GM12878 (cell line): ENCODE measurements at regions not wholly inside any gene's neighbourhood (a gene's known extent, or its start where the extent isn't known, plus 50 kb on each side); places are given as distances from the start of the nearest gene placed in this dataset.

ENCODE experiments used
- BACH1 ChIP-seq: fragments of 450-650 bp; IDR thresholded peaks from 2 replicates; pipeline ENCODE4 v1.6.1; 2017; ENCODE audit warnings: mild to moderate bottlenecking, borderline replicate concordance
- BCL3 ChIP-seq: IDR thresholded peaks from 2 replicates; pipeline ENCODE4 v1.6.1; 2011; ENCODE audit warnings: borderline replicate concordance, low read depth, mild to moderate bottlenecking, moderate library complexity, low read length; ENCODE audit not compliant: insufficient read depth, poor library complexity, severe bottlenecking
- DPF2 ChIP-seq: fragments of 450-650 bp; IDR thresholded peaks from 2 replicates; pipeline ENCODE4 v1.6.1; 2017; ENCODE audit warnings: mild to moderate bottlenecking
- EP300 ChIP-seq, 2 experiments: fragments of 150-350 bp in 1 of 2; IDR thresholded peaks; 2 replicates each; pipeline ENCODE4 v1.6.1; 2011 to 2012; ENCODE audit warnings: low read depth in 2 of 2, low read length in 2 of 2, borderline replicate concordance in 1 of 2, improper control_type of control experiment in 1 of 2, inconsistent platforms in 1 of 2; ENCODE audit not compliant: control insufficient read depth in 1 of 2
- ETV6 ChIP-seq, 2 experiments: fragments of 450-650 bp in 1 of 2; IDR thresholded peaks in 1 of 2; conservative IDR thresholded peaks in 1 of 2; 2 replicates each; pipeline ENCODE4 v1.6.1; 2014; ENCODE audit warnings: antibody characterized with exemption in 1 of 2, borderline replicate concordance in 1 of 2, low read depth in 1 of 2, mild to moderate bottlenecking in 1 of 2, moderate library complexity in 1 of 2
- IKZF2 ChIP-seq, 2 experiments: fragments of 450-650 bp; IDR thresholded peaks; 2 replicates each; pipeline ENCODE4 v1.6.1; 2017; ENCODE audit warnings: mild to moderate bottlenecking in 2 of 2, moderate library complexity in 2 of 2
- IRF3 ChIP-seq: fragments of 450-650 bp; IDR thresholded peaks from 2 replicates; pipeline ENCODE4 v1.6.1; 2014; ENCODE audit warnings: mild to moderate bottlenecking
- PAX5 ChIP-seq: IDR thresholded peaks from 2 replicates; pipeline ENCODE4 v1.6.1; 2011; ENCODE audit warnings: low read depth, low read length, borderline replicate concordance
- POLR2A ChIP-seq: IDR thresholded peaks from 2 replicates; pipeline ENCODE4 v1.6.1; 2011; ENCODE audit warnings: low read depth, mild to moderate bottlenecking, low read length
- PRDM15 ChIP-seq: fragments of 450-650 bp; formaldehyde crosslinking; IDR thresholded peaks from 2 replicates; pipeline ENCODE4 v1.4.0; 2020; ENCODE audit warnings: mild to moderate bottlenecking, moderate library complexity
- RBBP5 ChIP-seq: fragments of 200-600 bp; sonication (generic); conservative IDR thresholded peaks from 2 replicates; pipeline ENCODE4 v1.6.1; 2016
- RFX5 ChIP-seq: IDR thresholded peaks from 2 replicates; pipeline ENCODE4 v1.6.1; 2011; ENCODE audit warnings: low read depth, low read length, improper control_type of control experiment
- SPI1 ChIP-seq: IDR thresholded peaks from 2 replicates; pipeline ENCODE4 v1.6.1; 2011; ENCODE audit warnings: low read depth, mild to moderate bottlenecking, low read length, moderate library complexity, borderline replicate concordance; ENCODE audit not compliant: insufficient read depth
- SRF ChIP-seq, 2 experiments: IDR thresholded peaks; 2 replicates each; pipeline ENCODE4 v1.6.1; 2011; ENCODE audit warnings: low read depth in 2 of 2, low read length in 2 of 2, mild to moderate bottlenecking in 1 of 2, moderate library complexity in 1 of 2
- USF1 ChIP-seq: IDR thresholded peaks from 2 replicates; pipeline ENCODE4 v1.6.1; 2011; ENCODE audit warnings: borderline replicate concordance, low read depth, mild to moderate bottlenecking, moderate library complexity, mixed read lengths, low read length; ENCODE audit not compliant: insufficient read depth; ENCODE audit errors: extremely low read length
- USF2 ChIP-seq: IDR thresholded peaks from 2 replicates; pipeline ENCODE4 v1.6.1; 2011; ENCODE audit warnings: low read depth, low read length, improper control_type of control experiment, borderline replicate concordance
- YY1 ChIP-seq: IDR thresholded peaks from 2 replicates; pipeline ENCODE4 v1.6.1; 2011; ENCODE audit warnings: low read depth, mild to moderate bottlenecking, low read length
- ZBED1 ChIP-seq: IDR thresholded peaks from 2 replicates; pipeline ENCODE4 v1.6.1; 2016; ENCODE audit warnings: borderline replicate concordance
- ZNF207 ChIP-seq: fragments of 450-650 bp; IDR thresholded peaks from 2 replicates; pipeline ENCODE4 v1.6.1; 2014; ENCODE audit warnings: antibody characterized with exemption, mild to moderate bottlenecking, borderline replicate concordance
- ZNF217 ChIP-seq: fragments of 450-650 bp; IDR thresholded peaks from 2 replicates; pipeline ENCODE4 v1.6.1; 2017; ENCODE audit warnings: antibody characterized with exemption, mild to moderate bottlenecking
- ZNF274 ChIP-seq: IDR thresholded peaks from one replicate; pipeline ENCODE4 v1.8.0; 2011; ENCODE audit not compliant: insufficient read length, insufficient read depth
- ZZZ3 ChIP-seq: IDR thresholded peaks from 2 replicates; pipeline ENCODE4 v1.6.1; 2011; ENCODE audit warnings: low read depth; ENCODE audit not compliant: control insufficient read depth, insufficient read length

GRCh38 chr6:6918216-6918983, 189.4 kb upstream of the RREB1 start (continued):
- TF ChIP-seq EP300 (IDR thresholded peaks at IDR 0.05; ENCODE audit: borderline replicate concordance in 1 of 2, control insufficient read depth in 1 of 2, low read depth in 2 of 2, low read length in 2 of 2): peak; percentile 99
- no peak for TF ChIP-seq ZZZ3
- TF ChIP-seq RFX5: 0 out of 2 replicates have a peak, but pooled peaks have one; percentile 14
- peak; percentile 99 for TF ChIP-seq PAX5
- TF ChIP-seq USF2: no peak
- TF ChIP-seq PRDM15 (CRISPR knock-in tag): no peak
- TF ChIP-seq DPF2: peak; percentile 100
- TF ChIP-seq IKZF2 (IDR thresholded peaks at IDR 0.05): peak; percentile 100
- TF ChIP-seq POLR2A: no peak
- no peak for TF ChIP-seq ZNF274
- peak in 1 of 2 experiments; percentile 87; a peak in 2 of 4 replicates for TF ChIP-seq ETV6 (conservative IDR thresholded peaks at IDR 0.05 in 1 of 2, IDR thresholded peaks at IDR 0.05 in 1 of 2; ENCODE audit: borderline replicate concordance in 1 of 2, low read depth in 1 of 2)
- TF ChIP-seq ZBED1: peak; percentile 98
- peak; percentile 83; the same call in 1 of the 2 replicates for TF ChIP-seq YY1
- TF ChIP-seq SRF (IDR thresholded peaks at IDR 0.05; ENCODE audit: low read depth in 2 of 2, low read length in 2 of 2): peak; percentile 97 to 100
- no peak for TF ChIP-seq USF1
- no peak for TF ChIP-seq RBBP5
- peak; percentile 65 for TF ChIP-seq SPI1
- peak; percentile 88; the same call in 1 of the 2 replicates for TF ChIP-seq ZNF207
- TF ChIP-seq IRF3: no peak
- TF ChIP-seq BACH1: peak; percentile 97
- TF ChIP-seq ZNF217: peak; percentile 95; the same call in 1 of the 2 replicates
- peak; percentile 98 for TF ChIP-seq BCL3
